ENCODE measurements at regions not wholly inside any gene's neighbourhood (a gene's known extent, or its start where the extent isn't known, plus 50 kb on each side); places are given as distances from the start of the nearest gene placed in this dataset.
"Not testable (repeated sequence)": the region's sequence is repeated elsewhere in the genome, so short reads cannot be mapped to it uniquely, and the experiment has no call there.

DNA sequence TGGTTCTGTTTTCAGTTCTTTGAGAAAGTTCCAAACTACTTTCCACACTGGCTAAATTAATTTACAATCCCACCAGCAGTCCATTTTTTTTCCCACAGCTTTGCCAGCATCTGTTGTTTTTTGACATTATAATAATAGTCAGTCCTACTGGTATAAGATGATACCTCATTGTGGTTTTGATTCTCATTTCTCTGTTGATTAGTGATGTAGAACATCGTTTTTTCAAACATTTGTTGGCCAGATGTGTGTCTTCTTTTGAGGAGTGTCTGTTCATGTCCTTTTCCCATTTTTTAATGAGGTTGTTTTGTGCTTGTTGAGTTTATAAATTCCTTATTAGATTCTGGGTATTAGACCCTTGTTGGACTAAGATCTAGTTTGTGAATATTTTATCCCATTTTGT is 376.8 kb upstream of the NT5C1B start:
- no peaks in the 10 kb centered on the region for H3K36me3 ChIP-seq (ENCODE audit: control insufficient read depth, insufficient read depth, low read length)
- H3K4me3 ChIP-seq (ENCODE audit: low read depth, low read length) = no peak overlapping the region
- TF ChIP-seq, protein P1, sequence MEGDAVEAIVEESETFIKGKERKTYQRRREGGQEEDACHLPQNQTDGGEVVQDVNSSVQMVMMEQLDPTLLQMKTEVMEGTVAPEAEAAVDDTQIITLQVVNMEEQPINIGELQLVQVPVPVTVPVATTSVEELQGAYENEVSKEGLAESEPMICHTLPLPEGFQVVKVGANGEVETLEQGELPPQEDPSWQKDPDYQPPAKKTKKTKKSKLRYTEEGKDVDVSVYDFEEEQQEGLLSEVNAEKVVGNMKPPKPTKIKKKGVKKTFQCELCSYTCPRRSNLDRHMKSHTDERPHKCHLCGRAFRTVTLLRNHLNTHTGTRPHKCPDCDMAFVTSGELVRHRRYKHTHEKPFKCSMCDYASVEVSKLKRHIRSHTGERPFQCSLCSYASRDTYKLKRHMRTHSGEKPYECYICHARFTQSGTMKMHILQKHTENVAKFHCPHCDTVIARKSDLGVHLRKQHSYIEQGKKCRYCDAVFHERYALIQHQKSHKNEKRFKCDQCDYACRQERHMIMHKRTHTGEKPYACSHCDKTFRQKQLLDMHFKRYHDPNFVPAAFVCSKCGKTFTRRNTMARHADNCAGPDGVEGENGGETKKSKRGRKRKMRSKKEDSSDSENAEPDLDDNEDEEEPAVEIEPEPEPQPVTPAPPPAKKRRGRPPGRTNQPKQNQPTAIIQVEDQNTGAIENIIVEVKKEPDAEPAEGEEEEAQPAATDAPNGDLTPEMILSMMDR (IDR thresholded peaks at IDR 0.05; ENCODE audit: insufficient read depth, low read length, severe bottlenecking) = no peak
- FAIRE-seq = no peak
- no peak for DNase-seq (ENCODE audit: low read depth)
- H3K27me3 ChIP-seq (ENCODE audit: control insufficient read depth, insufficient read depth, low read length) = no peaks in the 10 kb centered on the region

DNA sequence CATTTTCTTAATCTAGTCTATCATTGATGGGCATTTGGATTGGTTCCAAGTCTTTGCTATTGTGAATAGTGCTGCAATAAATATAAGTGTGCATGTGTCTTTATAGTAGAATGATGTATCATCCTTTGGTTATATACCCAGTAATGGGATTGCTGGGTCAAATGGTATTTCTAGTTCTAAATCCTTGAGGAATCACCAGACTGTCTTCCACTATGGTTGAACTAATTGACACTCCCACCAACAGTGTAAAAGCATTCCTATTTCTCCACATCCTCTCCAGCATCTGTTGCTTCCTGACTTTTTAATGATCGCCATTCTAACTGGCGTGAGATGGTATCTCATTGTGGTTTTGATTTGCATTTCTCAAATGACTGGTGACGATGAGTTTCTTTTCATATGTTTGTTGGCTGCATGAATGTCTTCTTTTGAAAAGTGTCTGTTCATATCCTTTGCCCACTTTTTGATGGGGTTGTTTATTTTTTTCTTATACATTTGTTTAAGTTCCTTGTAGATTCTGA is 374.4 kb upstream of the NT5C1B start:
- not testable (repeated sequence) for H3K4me3 ChIP-seq (ENCODE audit: low read depth, low read length); DNase-seq (ENCODE audit: low read depth); H3K36me3 ChIP-seq (ENCODE audit: control insufficient read depth, insufficient read depth, low read length); H3K27me3 ChIP-seq (ENCODE audit: control insufficient read depth, insufficient read depth, low read length); FAIRE-seq

DNA sequence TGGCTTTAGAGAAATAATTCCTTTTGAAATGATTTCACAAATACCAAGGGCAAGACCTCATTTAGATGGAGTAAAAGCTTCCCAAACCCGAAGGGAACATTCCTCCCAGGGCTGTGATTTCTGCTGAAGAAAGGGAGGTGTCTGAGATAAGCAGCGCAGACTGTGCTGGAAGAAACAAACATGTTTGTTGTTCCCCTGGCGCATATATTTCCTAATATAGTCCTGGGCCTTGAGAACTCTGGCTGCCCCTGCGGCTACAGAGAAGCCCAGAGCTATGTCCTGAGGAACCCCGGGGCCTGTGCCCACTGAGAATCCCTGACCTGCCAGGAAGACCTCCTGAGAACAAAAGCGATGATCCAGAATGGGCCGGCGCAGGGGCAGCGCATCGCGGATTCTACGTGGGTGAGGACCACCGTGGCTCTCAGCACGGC is 372.6 kb upstream of the NT5C1B start:
- H3K4me3 ChIP-seq (ENCODE audit: low read depth, low read length) = no peak overlapping the region
- TF ChIP-seq, protein P1 (IDR thresholded peaks at IDR 0.05; ENCODE audit: insufficient read depth, low read length, severe bottlenecking) = no peak
- no peaks in the 10 kb centered on the region for H3K27me3 ChIP-seq (ENCODE audit: control insufficient read depth, insufficient read depth, low read length)
- FAIRE-seq = no peak
- DNase-seq (ENCODE audit: low read depth) = no peak
- no peaks in the 10 kb centered on the region for H3K36me3 ChIP-seq (ENCODE audit: control insufficient read depth, insufficient read depth, low read length)

DNA sequence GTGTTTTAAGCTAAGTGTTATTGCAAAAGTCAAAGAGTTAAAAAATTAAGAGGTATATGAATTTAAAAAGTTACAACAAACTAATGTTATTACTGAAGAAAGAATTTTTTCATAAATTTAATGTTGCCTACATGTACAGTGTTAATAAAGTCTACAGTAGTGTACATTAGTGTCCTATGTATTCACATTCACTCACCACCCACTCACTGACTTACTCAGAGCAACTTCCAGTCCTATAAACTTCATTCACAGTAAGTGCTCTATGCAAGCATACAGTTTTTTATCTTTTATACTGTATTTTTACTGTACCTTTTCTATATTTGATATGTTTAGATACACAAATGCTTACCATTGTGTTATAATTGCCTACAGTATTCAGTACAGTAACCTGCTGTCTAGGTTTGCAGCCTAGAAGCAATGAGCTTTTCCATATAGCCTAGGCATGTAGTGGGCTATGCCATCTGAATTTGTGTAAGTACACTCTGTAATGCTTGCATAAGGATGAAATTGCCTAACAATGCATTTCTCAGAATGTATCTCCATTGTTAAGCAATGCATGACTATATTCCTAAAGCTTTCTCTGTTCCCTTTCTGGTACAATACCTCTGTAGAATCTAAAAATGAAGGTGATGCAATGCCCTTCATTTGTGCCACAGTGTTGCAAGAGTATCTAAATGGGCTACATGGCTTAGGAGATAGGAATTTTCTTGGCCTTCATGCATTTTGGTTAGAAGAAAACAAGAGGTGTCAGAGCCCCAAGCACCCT is 370.8 kb upstream of the NT5C1B start:
- Histone ChIP-seq H3K36me3 (ENCODE audit: control insufficient read depth, insufficient read depth, low read length) (no peaks in the 10 kb centered on the region), H3K27me3 (ENCODE audit: control insufficient read depth, insufficient read depth, low read length) (no peaks in the 10 kb centered on the region), H3K4me3 (ENCODE audit: low read depth, low read length) (no peak overlapping the region)
- DNase-seq (ENCODE audit: low read depth) = peak; percentile 79
- TF ChIP-seq, protein P1 (IDR thresholded peaks at IDR 0.05; ENCODE audit: insufficient read depth, low read length, severe bottlenecking) = no peak
- no peak for FAIRE-seq

DNA sequence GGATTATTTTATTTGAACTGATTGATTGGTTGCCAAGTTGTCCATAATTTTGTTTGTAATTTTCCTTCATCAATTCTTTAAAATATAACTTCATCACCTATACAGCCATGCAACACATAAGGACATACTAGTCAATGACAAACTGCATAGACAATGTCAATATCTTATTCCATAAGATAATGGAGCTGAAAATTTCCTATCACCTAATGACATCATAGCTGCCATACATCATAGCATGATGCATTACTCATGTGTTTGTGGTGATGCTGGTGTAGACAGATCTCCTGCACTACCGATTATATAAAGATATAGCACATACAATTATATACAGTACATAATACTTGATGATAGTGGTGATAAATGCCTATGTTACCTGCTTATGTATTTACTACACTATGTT is 369.8 kb upstream of the NT5C1B start:
- H3K27me3 ChIP-seq (ENCODE audit: control insufficient read depth, insufficient read depth, low read length) = no peaks in the 10 kb centered on the region
- TF ChIP-seq, protein P1 (IDR thresholded peaks at IDR 0.05; ENCODE audit: insufficient read depth, low read length, severe bottlenecking) = no peak
- no peak for DNase-seq (ENCODE audit: low read depth)
- FAIRE-seq = no peak
- H3K36me3 ChIP-seq (ENCODE audit: control insufficient read depth, insufficient read depth, low read length) = no peaks in the 10 kb centered on the region
- H3K4me3 ChIP-seq (ENCODE audit: low read depth, low read length) = no peak overlapping the region

DNA sequence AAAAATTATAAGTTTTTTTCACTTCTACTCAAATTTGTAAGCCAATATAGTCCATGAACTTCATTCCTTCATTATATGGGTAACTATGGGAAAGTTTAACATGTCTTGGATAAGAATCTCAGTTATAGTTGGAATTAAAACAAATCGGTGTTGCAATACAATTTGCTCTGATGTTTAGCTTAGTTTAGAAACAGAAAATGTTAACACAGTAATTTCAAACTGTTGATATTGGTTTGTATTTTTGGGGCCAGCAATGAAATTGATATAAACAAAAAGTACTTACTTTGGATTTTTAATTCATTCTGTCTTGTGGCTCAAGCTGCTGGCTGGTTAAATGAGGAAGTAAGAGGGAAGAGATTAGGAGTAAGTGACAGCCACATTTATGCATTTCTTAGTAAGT is 368.5 kb upstream of the NT5C1B start:
- no peaks in the 10 kb centered on the region for H3K36me3 ChIP-seq (ENCODE audit: control insufficient read depth, insufficient read depth, low read length)
- DNase-seq (ENCODE audit: low read depth) (no peak), FAIRE-seq (no peak)
- H3K4me3 ChIP-seq (ENCODE audit: low read depth, low read length) = no peak overlapping the region
- TF ChIP-seq, protein P1 (IDR thresholded peaks at IDR 0.05; ENCODE audit: insufficient read depth, low read length, severe bottlenecking) = no peak
- no peaks in the 10 kb centered on the region for H3K27me3 ChIP-seq (ENCODE audit: control insufficient read depth, insufficient read depth, low read length)
